Left kidney (tissue), 1 donor: ENCODE measurements at regions not wholly inside any gene's neighbourhood (a gene's known extent, or its start where the extent isn't known, plus 50 kb on each side); places are given as distances from the start of the nearest gene placed in this dataset.
"Not testable (repeated sequence)": the region's sequence is repeated elsewhere in the genome, so short reads cannot be mapped to it uniquely, and the experiment has no call there.

Experiments used
- DNase-seq: peaks from one replicate; pipeline ENCODE4 v3.0.0-alpha.2; 2013

GRCh38 chr10:44567471-44567870, 182.6 kb upstream of the CXCL12 start:
- DNase-seq = no peak

GRCh38 chr10:44569193-44570091, 184.5 kb upstream of the CXCL12 start:
- DNase-seq = no peak

- no peak for DNase-seq
Measured at GRCh38 chr10:44571701-44572100, 186.8 kb upstream of the CXCL12 start.

GRCh38 chr10:44572146-44572545, 187.2 kb upstream of the CXCL12 start:
- no peak for DNase-seq

GRCh38 chr10:44573821-44574220, 188.9 kb upstream of the CXCL12 start:
- DNase-seq = no peak

GRCh38 chr10:44574596-44575480, 189.9 kb upstream of the CXCL12 start:
- no peak for DNase-seq

- no peak for DNase-seq
Measured at GRCh38 chr10:44575601-44576380, 190.9 kb upstream of the CXCL12 start.

- DNase-seq = no peak
Measured at GRCh38 chr10:44576702-44577191, 191.8 kb upstream of the CXCL12 start.

GRCh38 chr10:44577533-44577932, 192.6 kb upstream of the CXCL12 start:
- no peak for DNase-seq

GRCh38 chr10:44578271-44578670, 193.4 kb upstream of the CXCL12 start:
- DNase-seq = no peak

- DNase-seq = not testable (repeated sequence)
Measured at GRCh38 chr10:44578963-44579362, 194.1 kb upstream of the CXCL12 start.

GRCh38 chr10:44581996-44582395, 197.1 kb upstream of the CXCL12 start:
- no peak for DNase-seq

GRCh38 chr10:44587488-44588318, 202.8 kb upstream of the CXCL12 start:
- no peak for DNase-seq

GRCh38 chr10:44589181-44589943, 204.5 kb upstream of the CXCL12 start:
- peak; percentile 33 for DNase-seq

GRCh38 chr10:44589944-44590449, 205.1 kb upstream of the CXCL12 start:
- DNase-seq = no peak

GRCh38 chr10:44591911-44592310, 207.0 kb upstream of the CXCL12 start:
- no peak for DNase-seq

- no peak for DNase-seq
Measured at GRCh38 chr10:44593952-44594351, 209.1 kb upstream of the CXCL12 start.

GRCh38 chr10:44607116-44607515, 222.2 kb upstream of the CXCL12 start:
- no peak for DNase-seq

- DNase-seq = no peak
Measured at GRCh38 chr10:44618910-44619309, 234.0 kb upstream of the CXCL12 start.

- DNase-seq = no peak
Measured at GRCh38 chr10:44619521-44619920, 234.6 kb upstream of the CXCL12 start.
